ENCODE measurements at regions not wholly inside any gene's neighbourhood (a gene's known extent, or its start where the extent isn't known, plus 50 kb on each side); places are given as distances from the start of the nearest gene placed in this dataset.

- no peak for TF ChIP-seq BHLHE40 (IDR thresholded peaks at IDR 0.05; ENCODE audit: borderline replicate concordance)
- no peak for TF ChIP-seq HDGF (IDR thresholded peaks at IDR 0.05; ENCODE audit: borderline replicate concordance)
- TF ChIP-seq SP1 (IDR thresholded peaks at IDR 0.05): no peak
These were observed 222.8 kb downstream of the SNCAIP start for GRCh38 chr5:122534829-122535228.
